GM19240 (cell line): ENCODE measurements at regions not wholly inside any gene's neighbourhood (a gene's known extent, or its start where the extent isn't known, plus 50 kb on each side); places are given as distances from the start of the nearest gene placed in this dataset.
"Not testable (repeated sequence)": the region's sequence is repeated elsewhere in the genome, so short reads cannot be mapped to it uniquely, and the experiment has no call there.

Experiments
- DNase-seq: peaks from one replicate; pipeline ENCODE4 v3.0.0; 2011; ENCODE audit warnings: low spot score; ENCODE audit not compliant: insufficient read length

GRCh38 chr2:234163510-234164045 lies 113.1 kb downstream of the SPP2 start:
- DNase-seq = no peak

- no peak for DNase-seq
Measured at GRCh38 chr2:234162861-234163260, 112.4 kb downstream of the SPP2 start.

- DNase-seq = no peak
Measured at GRCh38 chr2:234161932-234162331, 111.4 kb downstream of the SPP2 start.

GRCh38 chr2:234158812-234159211 lies 108.3 kb downstream of the SPP2 start:
- DNase-seq = no peak

- no peak for DNase-seq
Measured at GRCh38 chr2:234157817-234158588, 107.5 kb downstream of the SPP2 start.

- no peak for DNase-seq
Measured at GRCh38 chr2:234156326-234156725, 105.8 kb downstream of the SPP2 start.

- not testable (repeated sequence) for DNase-seq
Measured at GRCh38 chr2:234152835-234153234, 102.3 kb downstream of the SPP2 start.

GRCh38 chr2:234147335-234147861 lies 96.9 kb downstream of the SPP2 start:
- DNase-seq = no peak

- DNase-seq = no peak
Measured at GRCh38 chr2:234146087-234146826, 95.8 kb downstream of the SPP2 start.

GRCh38 chr2:234145511-234145910 lies 95.0 kb downstream of the SPP2 start:
- no peak for DNase-seq

- no peak for DNase-seq
Measured at GRCh38 chr2:234145057-234145456, 94.6 kb downstream of the SPP2 start.

GRCh38 chr2:234143896-234144295 lies 93.4 kb downstream of the SPP2 start:
- no peak for DNase-seq

GRCh38 chr2:234142530-234142929 lies 92.0 kb downstream of the SPP2 start:
- DNase-seq = no peak

- DNase-seq = no peak
Measured at GRCh38 chr2:234139755-234140154, 89.3 kb downstream of the SPP2 start.

GRCh38 chr2:234138836-234139235 lies 88.3 kb downstream of the SPP2 start:
- DNase-seq = no peak

- no peak for DNase-seq
Measured at GRCh38 chr2:234137400-234138014, 87.0 kb downstream of the SPP2 start.

GRCh38 chr2:234136461-234136860 lies 86.0 kb downstream of the SPP2 start:
- no peak for DNase-seq

GRCh38 chr2:234135750-234136221 lies 85.3 kb downstream of the SPP2 start:
- peak; percentile 40 for DNase-seq

GRCh38 chr2:234134496-234134895 lies 84.0 kb downstream of the SPP2 start:
- no peak for DNase-seq

GRCh38 chr2:234133004-234133403 lies 82.5 kb downstream of the SPP2 start:
- DNase-seq = no peak

GRCh38 chr2:234130777-234131181 lies 80.3 kb downstream of the SPP2 start:
- DNase-seq = no peak

- no peak for DNase-seq
Measured at GRCh38 chr2:234128606-234129005, 78.1 kb downstream of the SPP2 start.
